NCI-H510A (cell line): ENCODE measurements at regions not wholly inside any gene's neighbourhood (a gene's known extent, or its start where the extent isn't known, plus 50 kb on each side); places are given as distances from the start of the nearest gene placed in this dataset.
A peak's percentile ranks its signal among the peaks of the same experiment; 100 is the strongest.

ENCODE experiments used
- DNase-seq: peaks from one replicate; lab custom pipeline; 2025; lab: John Stamatoyannopoulos, UW

DNA sequence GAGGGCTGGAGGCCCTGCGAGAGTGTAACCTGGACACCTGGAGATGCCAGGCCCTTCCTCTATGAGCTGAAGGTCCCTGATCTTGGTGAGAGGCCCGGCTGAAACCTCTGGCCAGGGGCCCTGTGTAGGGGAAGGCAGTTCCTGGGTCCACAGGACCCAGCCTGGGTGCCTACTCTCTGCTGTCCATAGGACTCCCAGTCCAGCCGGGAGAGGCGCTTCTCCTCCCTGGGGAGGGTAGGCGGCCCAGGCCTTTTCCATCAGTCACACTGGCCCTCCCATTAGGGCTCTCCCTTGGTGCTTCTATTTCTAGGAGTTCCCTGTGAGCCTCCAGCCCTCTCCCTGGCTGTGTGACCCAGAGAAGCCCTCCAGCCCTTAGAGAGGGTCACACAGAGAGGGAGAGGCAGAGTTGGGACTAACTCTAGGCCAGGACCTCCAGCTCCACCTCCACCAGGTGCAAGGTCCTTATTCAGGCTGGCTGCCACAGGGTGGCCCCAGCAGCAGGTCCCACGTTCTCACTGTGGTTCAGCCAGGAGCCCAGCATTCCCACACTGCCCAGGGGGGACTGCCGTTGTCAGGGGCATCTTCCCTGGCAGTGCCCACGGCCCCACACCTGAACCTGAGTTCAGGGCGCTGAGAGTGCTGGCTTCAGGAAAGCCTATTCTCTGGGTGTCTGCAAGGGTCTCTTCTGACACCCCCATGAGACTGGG lies 146.8 kb downstream of the SMAD6 start:
- DNase-seq = no peak

DNA sequence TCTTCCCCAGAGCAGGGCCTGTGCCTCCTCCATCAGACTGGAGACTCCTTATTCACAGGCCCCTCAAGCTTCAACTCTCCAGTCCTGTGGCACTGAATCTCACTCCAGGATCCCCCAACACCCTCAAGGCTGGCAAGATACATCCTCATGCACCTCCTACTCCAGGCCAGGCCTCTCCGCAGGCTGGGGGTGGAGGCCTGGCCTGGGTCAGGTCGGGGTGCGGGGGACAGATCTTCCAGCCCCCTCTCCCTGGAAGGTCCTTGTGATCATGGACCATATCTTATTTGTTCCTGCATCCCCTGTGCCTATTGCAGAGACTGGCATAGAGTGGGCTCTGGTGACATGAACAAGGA lies 147.3 kb downstream of the SMAD6 start:
- DNase-seq = no peak

DNA sequence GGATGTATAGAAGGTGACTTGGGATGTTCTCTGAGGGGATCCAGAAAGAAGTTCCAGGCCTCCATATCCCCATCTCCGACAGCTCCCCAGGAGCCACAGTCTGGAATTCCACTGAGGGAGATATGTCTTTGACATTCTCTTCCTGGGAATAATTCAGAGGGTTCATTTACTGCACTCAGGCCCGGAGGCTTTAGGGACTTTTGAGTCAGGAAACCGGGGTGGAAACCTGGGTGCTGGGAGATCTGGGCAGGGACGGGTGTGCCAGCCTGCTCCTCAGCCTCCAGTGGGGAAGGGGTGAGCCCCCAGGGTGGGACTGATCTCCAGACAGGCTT lies 147.7 kb downstream of the SMAD6 start:
- no peak for DNase-seq

DNA sequence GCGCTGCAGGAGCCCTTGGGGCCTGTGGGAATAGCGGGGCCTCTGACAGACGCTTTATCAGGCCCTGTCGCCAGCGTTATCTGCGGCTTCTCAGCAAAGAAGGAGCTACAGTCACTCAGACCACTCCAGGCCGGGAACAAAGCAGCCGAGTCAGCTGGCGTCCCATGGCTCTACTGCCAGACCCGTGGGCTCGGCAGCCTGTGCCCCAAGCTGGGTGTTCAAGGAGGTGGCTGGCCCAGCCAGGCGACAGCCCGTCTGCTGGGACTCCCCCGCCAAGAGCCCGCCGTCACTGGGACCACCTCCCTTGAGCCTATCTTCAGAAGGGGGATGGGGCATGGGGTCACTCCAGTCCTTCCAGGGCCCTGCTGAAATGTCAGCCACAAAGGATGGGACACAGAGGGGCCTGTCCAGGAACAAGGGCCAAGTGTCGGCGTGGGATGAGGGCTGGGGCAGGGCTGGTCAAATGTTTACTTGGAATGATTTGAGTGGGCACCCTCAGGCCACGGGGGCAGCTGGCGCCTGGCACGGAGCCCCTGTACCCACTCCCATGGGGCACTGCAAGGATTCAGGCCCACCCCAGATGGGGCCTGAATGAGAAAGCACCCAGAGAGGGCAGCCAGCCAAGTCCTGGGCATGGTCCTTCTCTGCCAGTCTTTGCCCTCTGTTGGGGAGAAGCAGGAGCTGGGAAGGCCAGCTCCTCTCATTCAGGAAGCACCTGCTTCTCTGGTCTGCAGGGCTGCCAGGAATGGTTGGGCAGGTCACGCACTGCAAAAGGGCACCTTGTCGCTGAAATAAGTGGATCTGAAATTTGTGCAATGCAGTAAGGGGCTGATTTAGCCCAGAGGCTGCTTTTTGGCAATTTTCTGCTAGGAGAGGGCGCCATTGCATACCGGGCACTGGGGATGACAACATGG lies 148.3 kb downstream of the SMAD6 start:
- DNase-seq = no peak

DNA sequence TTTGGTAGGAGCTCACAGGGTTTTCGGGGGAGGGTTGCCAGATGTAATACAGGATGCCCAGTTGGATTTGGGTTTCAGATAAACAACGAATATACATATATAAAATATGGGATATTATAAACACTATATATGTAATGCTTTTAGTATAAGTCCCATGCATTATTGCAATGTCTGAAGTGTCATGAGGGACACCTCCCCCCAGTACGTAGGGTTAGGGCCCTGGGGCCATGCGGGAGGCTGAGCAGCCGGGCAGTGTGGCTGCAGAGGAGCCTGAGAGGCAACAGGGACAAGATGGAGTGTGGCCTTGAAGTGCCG lies 148.9 kb downstream of the SMAD6 start:
- DNase-seq = no peak

DNA sequence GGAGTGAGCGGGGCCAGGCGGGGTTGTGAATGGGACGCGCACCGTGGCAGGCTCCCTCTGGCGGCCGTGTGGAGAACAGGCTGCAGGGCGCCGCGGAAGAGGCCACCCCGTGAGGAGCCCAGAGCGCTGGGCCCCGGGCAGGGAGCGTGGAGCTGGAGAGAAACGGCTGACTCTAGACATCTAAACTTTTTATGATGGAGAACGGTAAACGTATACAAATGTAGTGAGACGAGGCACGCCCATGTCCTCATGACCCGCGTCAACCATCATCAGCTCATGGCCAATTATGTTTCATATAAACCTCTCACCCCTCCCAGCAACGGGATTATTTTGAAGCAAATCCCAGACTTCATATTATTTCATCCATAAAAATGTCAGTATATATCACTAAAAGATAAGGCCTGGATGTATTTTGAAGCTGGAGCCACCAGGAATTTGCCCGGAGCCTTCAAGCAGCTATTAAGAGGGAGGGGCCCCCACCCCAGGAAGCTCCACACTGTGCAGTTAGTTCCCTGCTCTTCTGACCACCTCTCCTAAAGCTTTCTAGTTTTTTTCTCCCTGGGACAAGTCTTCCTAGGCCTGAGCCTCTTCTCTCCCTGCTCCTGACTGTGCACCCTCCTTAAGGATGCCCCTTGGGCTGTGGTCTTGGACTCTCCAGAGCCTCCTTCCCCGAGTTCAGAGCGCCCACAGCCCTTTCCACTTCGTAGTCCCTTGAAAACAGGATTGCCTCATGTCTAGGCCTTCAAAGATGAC lies 149.5 kb downstream of the SMAD6 start:
- DNase-seq = peak; percentile 31

DNA sequence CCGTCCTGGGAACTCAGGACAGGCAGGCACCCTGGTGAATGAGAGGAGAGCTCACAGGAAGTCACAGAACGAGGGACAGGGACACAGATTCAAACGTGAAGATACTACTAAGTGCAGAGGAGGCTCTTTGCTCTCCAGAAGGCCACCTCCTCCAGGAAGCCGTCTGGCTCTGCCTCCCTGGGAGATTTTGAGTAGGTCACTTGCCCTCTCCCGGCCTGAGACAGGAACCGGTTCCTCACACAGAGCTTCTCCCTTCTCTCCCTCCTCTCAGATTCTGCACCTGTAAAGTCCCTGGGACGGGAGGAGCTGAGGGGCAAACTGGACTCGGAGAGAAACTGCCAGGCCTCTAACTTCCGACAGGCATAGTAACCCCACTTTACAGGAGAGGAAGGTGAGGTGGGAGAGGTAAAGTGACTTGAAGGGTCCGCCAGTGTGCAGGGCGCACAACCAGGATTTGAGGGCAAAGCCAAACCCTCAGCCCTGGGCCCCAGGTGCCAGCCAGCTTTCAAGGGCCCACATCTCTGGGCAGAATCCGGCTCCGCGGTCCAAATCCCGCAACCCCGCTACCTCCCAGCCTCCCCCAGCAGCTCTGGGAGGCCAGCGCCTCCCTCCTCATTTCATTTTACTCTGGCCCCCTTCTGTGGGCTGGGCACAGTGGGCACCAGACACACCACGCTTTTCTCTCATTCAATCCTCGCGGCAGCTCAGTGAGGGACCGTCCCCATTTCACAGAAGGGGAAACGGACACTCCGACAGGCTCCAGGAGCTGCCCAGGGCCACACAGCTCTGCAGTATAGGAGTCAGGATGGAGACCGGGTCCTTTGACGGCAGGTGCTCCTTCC lies 150.2 kb downstream of the SMAD6 start:
- DNase-seq = no peak

DNA sequence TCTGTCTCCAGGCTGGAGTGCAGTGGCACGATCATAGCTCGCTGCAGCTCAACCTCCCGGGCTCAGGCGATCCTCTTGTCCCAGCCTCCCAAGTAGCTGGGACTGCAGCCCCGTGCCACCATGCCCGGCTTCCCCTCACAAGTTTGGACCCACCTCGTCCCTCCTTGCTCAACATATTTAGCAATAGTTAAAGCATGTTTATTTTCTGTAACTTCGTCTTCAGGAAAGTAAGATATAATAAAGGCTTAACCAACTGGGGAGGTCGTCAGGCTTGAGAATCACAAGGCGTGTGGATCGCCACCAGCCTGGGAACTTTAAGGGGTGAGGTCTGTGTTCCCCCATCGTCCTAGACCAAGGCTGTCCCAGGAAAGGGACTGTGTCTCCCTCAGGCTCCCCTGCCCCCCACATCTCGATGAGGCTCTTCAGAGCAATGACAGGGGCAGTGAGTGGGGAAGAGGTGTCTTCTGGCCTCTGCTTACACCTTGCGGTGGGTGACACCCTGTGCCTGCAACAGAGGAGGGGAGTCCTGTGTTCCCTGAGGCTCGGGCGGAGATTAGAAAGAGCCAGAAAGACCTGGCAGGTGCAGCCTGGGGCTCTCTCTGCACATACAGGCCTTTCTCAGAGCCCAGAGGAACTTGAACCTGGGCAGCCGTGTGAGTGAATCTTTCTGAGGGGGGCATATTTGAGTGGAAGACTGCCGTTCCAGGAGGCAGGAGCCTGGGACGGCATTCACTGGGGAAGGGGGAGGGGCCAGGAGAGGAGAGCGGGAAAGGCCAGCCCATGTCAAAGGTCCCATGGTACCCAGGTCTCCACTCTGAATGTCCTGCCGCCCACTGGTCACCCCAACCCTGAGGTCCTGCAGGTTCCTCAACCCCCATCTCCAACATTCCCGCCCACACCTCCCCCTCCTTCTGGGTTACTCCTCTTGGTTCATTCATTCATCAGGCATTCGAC lies 152.3 kb downstream of the SMAD6 start:
- no peak for DNase-seq

DNA sequence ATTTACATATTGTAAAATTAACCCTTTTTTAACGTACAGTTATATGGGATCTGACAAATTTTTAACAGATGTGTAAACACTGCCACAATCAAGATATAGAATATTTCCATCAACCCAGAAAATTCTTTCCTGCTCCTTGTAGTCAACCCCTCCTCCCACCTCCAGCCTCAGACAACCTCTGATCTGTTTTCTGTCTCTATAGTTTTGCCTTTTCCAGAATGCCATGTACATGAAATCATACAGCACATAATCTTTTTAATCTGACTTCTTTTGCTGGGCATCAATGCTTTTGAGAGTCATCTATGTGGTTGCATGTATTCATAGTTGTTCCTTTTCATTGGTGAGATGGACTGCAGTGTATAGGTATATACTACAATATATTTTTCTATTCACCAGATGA lies 153.0 kb downstream of the SMAD6 start:
- DNase-seq = no peak

DNA sequence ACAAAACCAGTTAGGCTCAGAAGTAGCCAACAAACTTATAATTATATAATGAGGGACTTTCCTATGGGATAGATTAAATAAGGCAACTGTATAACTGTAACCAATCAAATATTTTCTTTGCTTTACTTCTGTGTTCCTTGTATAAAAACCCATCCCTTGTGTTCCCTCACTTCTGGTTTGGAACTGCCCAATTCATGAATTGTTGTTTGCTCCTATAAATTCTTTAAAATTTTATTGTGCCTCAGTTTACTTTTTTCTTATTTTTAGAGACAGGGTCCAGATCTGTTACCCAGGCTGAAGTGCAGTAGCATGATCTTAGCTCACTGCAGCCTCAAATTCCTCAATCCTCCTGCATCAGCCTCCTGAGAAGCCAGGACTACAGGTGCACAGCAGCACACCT lies 155.7 kb downstream of the SMAD6 start:
- DNase-seq = no peak

DNA sequence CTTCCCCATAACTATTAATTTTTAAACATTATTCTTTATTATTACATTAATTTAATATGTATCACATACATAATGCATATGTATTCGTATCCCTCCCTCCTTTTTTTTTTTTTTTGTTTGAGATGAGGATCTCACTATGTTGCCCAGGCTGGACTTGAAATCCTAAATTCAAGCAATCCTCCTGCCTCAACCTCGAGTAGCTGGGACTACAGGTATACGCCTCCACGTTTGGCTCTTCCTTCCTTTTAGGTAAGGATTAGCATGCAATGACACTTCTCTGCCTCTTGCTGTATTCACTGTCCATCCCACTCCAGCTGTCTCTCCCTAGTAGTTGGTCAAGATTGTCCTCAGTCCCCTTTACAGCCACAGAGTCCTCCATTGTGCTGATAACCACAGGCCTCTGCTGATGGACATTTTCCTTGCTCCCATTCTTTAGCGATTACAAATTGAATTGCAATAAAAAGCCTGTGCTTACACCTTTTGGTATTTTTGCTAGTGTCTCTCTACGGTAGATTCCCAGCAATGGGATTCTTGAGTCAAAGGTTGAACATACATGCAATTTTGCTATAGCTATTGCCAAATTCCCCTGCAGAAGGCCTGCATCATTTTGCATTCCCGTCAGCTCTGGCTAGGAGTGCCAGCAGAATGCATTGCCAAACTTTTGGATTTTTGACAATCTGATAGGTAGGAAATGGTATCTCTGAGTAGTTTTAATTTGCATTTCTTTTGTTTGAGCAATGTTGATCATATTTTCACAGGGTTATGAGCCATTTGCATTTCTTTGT lies 156.6 kb downstream of the SMAD6 start:
- no peak for DNase-seq

DNA sequence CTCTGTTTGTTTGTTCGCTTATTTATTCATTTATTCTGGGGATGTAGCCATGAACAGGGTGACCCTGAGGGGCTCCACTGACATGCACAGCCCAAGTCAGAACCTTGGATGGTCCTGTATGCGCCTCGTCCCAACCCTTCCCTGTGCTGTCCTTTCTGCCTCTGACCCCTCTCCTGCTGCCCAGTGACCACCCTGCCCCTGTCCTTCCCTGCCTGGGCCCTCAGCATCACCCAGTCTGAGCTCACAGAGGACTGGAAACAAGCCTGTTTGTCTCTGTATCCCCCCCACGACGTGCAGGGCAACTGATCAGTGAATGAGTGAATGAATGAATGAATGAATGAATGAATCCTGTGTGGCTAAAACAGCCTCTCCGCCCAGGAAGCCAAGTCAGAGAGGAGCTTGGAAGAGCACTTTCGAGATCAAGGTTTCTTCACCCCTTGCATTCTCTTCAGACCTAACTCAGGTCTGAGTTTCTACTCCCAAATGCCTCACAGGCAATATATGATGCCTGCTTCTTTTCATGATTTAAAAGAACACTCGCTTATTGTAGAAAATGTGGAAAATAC lies 157.7 kb downstream of the SMAD6 start:
- DNase-seq = no peak

DNA sequence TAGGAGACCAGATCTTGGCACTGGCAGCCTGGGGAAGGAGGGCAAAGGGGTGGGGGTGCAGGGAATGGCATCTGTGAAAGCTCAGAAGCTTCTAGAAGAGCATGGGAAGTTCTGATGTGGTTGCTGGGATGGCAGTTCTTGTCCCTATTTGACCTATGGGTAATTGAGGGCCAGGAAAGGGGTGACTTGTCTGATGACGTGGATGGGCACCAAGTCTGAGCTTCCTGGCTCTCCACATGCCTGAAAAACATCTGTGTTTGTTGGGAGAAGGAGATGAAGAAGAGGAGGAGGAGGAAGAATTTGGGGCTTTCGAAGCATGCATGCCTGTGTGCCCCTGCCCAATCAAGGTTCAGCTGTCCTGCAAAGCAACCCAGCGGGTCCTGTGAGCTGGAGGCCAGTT lies 158.8 kb downstream of the SMAD6 start:
- no peak for DNase-seq

DNA sequence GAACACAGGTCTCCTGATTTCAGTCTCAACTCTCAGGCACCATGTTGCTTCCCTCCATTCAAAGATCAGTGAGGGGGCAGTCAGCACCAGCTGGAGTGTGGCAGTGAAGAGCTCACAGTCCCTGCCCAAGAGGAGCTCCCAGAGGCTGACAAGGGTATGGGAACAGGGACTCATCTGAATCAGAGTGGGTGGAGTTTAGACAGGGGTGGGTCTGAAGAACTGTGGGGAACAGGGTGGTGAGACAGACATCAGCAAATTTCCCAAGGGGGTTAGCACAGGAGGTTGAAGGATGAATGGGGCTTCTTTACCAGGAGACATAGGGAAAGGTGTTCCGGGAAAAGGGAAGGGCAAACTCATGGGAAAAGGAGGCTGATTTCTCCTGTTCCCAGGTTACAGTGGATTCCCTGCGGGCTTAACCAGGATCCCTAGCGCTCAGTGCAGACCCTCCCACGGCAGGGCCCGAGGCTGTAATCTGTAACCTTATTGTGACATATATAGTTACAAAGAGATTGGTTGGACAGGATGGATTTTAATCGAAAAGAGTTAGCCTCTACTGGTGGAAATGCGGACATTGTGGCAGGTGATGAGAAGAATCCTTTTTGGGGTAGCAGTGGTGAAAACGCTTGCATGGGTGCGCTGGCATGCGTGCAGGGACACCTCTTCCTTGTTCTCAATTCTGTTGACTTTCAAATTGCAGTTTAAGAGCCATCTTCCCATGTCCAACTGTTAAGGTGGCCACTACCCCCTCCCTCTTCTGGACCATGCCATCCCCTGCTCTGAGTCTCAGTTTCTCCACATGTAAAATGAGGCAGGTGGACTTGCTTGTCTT lies 160.3 kb downstream of the SMAD6 start:
- no peak for DNase-seq

DNA sequence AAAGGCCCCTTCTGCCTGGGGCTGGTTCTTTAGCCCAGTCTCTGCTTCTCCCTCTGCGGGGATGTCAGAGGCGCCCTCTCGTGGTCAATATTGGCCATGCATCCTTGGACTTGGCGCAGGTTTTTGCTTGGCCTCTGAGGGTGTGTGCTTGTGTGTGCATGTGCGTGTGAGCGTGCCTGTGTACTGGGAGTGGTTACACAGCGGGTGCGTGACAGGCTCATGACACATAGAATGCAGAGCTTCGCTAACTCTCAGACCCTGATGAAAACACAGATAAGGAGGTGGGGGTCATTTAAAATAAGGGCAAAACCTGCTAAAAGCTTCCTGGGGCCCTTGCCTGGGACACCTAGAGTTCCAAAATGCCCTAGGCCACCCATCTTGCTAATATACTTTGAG lies 160.9 kb downstream of the SMAD6 start:
- DNase-seq = no peak

DNA sequence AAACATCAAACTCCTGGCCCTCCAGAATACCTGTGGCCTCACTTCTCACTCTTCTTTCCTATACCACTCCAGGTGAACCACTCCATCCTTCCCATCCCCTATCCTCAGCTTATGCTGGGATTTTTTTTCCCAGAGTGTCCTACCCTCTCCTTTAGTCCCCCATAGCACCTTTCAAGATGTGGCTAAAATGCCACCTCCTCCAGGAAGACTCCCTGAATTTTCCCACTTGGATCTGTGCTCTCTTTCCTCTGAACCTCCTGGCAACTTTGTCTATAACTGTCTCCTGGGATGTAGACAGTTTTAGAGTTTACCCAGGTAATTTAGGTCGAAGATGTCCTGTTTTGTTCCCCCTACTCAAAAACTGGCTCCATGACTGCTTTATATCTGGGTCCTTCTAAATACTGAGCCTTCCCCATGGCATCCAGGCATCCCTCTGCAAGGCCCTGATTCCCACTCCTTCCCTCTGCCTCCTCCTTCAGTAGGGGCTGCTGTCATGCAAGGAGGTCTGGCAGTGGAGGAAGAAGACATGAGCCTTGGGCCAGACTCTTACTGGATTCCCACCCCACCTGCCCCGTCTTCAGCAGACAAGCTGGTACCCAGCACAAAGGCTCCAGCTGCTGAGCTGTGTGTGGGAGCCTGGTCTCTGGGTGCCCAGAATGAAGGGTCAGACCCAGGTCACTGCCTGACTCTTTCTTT lies 161.5 kb downstream of the SMAD6 start:
- DNase-seq = no peak

DNA sequence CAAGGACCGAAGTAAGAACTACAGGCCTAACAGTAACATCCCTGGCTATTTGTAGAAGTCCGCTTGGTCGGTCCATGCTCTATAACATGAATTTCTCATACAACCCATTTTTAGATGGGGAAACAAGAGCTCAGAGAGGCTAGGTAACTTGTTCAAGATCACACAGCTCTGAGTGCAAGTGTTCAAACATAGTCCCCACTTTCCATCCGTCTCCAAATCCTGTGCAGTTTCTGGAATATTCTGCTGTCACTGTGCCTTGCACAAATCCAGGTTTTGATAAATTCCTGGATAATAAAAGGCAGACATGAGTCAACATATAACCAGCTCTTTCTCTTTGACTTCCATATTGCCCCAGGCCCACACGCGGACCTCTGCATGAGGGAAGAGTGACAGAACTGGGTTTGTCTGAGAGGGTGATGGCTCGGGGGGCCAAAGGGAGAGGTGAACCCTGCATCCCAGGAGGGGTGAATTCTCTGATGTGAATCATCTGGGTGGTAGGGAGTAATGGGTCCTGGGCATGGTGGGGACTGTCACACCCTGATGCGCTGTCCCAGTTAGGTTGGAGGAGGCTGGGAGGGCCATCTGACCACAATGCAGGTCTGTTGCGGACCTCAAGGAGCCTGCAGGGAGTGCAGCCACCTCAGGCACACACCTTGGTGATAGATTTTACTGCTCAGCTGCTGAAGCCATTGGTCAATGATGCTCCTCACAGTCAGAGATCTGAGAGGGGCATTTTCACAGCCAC lies 162.2 kb downstream of the SMAD6 start:
- DNase-seq = no peak

DNA sequence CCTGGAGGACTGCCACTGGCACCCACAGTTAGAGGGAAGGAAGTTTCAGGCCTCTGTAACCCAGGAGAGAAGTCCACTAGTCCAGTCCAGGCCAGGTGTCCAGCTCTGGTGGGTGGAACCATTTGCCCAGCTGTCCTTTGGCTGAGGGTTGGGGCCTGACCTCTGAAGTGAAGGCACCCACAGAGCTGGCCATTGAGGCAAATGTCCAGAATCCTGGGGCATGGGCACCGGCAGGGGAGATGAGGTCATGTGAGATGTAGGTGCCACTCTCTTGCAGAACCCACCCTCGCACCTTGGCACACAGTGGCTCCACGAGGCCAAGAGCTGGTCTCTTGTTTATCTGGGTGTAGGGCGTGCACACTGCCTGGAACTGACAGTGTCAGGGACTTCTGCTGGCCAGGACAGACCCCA lies 162.8 kb downstream of the SMAD6 start:
- DNase-seq = no peak
